Neural progenitor cell (in vitro differentiated cells): ENCODE measurements at regions not wholly inside any gene's neighbourhood (a gene's known extent, or its start where the extent isn't known, plus 50 kb on each side); places are given as distances from the start of the nearest gene placed in this dataset.
A peak's percentile ranks its signal among the peaks of the same experiment; 100 is the strongest.

ENCODE experiments used
- DNase-seq: peaks from one replicate; pipeline ENCODE4 v3.0.0-alpha.2; 2016; ENCODE audit warnings: low spot score
- H2AFZ ChIP-seq: fragments of 200-600 bp; sonication (generic); replicated peaks from 2 replicates; pipeline ENCODE4 v1.6.1; 2016; ENCODE audit warnings: antibody characterized with exemption
- H3F3A ChIP-seq: fragments of 200-600 bp; sonication (generic); 2 replicates; pipeline ENCODE4 v1.6.1; 2016; ENCODE audit warnings: antibody characterized with exemption, low read depth
- H3K27ac ChIP-seq: fragments of 200-600 bp; sonication (generic); 2 replicates; pipeline ENCODE4 v1.5.1; 2016; ENCODE audit warnings: mild to moderate bottlenecking
- H3K27me3 ChIP-seq: fragments of 200-600 bp; sonication (generic); 2 replicates; pipeline ENCODE4 v1.6.1; 2016; ENCODE audit warnings: mild to moderate bottlenecking, moderate library complexity
- H3K36me3 ChIP-seq: fragments of 200-600 bp; sonication (generic); 2 replicates; pipeline ENCODE4 v1.5.1; 2016
- H3K4me1 ChIP-seq: fragments of 200-600 bp; sonication (generic); 2 replicates; pipeline ENCODE4 v1.6.1; 2016; ENCODE audit warnings: mixed run types
- H3K4me2 ChIP-seq: fragments of 200-600 bp; sonication (generic); 2 replicates; pipeline ENCODE4 v1.6.1; 2016
- H3K4me3 ChIP-seq: fragments of 200-600 bp; sonication (generic); 2 replicates; pipeline ENCODE4 v1.5.1; 2016
- H3K79me2 ChIP-seq: fragments of 200-600 bp; sonication (generic); 2 replicates; pipeline ENCODE4 v1.6.1; 2016; ENCODE audit warnings: low read depth
- H3K9ac ChIP-seq: fragments of 200-600 bp; sonication (generic); 2 replicates; pipeline ENCODE4 v1.6.1; 2016
- H3K9me3 ChIP-seq: fragments of 200-600 bp; sonication (generic); 2 replicates; pipeline ENCODE4 v1.5.1; 2016; ENCODE audit warnings: low read depth
- H4K20me1 ChIP-seq: fragments of 200-600 bp; sonication (generic); 2 replicates; pipeline ENCODE4 v1.6.1; 2016; ENCODE audit warnings: low read depth
- H3K27ac Mint-ChIP-seq: 3 replicates; pipeline ENCODE4 v1.8.0; 2021; ENCODE audit warnings: mixed read lengths
- H3K27me3 Mint-ChIP-seq: 2 replicates; pipeline ENCODE4 v1.8.0; 2022; ENCODE audit warnings: low read depth, mild to moderate bottlenecking, inconsistent platforms, moderate library complexity, mixed read lengths; ENCODE audit not compliant: insufficient read depth
- H3K36me3 Mint-ChIP-seq: 3 replicates; pipeline ENCODE4 v1.8.0; 2021; ENCODE audit warnings: mixed read lengths
- H3K4me1 Mint-ChIP-seq: 3 replicates; pipeline ENCODE4 v1.8.0; 2021; ENCODE audit warnings: mixed read lengths
- H3K4me3 Mint-ChIP-seq: 3 replicates; pipeline ENCODE4 v1.8.0; 2021; ENCODE audit warnings: mild to moderate bottlenecking, moderate library complexity, mixed read lengths
- H3K9me3 Mint-ChIP-seq: 3 replicates; pipeline ENCODE4 v1.8.0; 2020; ENCODE audit warnings: mixed read lengths
- EZH2 ChIP-seq: fragments of 200-600 bp; sonication (generic); IDR thresholded peaks from 2 replicates; pipeline ENCODE4 v1.6.1; 2017; ENCODE audit warnings: antibody characterized with exemption, mild to moderate bottlenecking, moderate library complexity
- EZH2phosphoT487 ChIP-seq: fragments of 200-600 bp; sonication (generic); IDR thresholded peaks from 2 replicates; pipeline ENCODE4 v1.6.1; 2017; ENCODE audit warnings: antibody characterized with exemption
- TF ChIP-seq, protein P1 (sequence below): fragments of 200-600 bp; sonication (generic); IDR thresholded peaks from 2 replicates; pipeline ENCODE4 v1.5.1; 2017; ENCODE audit warnings: antibody characterized with exemption, mild to moderate bottlenecking

DNA sequence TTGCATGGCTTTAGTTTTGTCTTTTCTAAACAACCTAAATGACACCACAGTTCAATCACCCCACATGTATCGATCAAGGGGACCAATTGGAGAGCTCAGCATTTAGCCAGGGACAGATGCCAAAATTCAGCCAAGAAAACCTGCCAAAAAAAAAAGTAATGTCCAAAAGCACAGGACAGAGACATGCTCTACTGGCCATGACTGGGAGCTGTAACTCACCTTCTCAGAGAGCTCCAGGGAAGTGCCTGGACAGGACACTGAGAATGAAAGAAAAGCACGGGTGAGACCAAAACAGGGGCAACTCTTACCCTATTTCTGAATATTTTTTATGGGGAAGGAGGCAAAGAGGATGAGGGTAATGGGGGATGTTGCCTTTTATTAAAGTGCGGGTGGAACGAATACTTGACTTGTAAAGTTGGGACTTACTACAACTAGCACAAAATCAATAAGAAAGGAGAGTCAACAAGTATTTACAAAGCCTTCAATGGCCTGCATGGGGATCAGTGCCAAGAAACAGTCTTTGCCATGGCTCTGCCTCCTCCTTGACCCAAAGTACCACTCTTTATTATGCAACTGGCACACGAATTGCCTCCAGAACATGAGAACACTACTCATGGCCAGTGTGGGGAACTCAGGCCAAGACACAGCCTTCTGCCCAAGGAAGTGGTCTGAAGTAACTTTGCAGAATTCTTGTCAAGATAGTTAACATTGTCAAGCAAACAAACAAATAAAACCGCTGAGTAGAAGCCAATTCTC, 72.9 kb upstream of the HK2 start:
- H3K9me3 ChIP-seq: peaks cover 9% of the 10 kb centered on the region
- peaks cover 4% of the 10 kb centered on the region for H3K27me3 Mint-ChIP-seq

DNA sequence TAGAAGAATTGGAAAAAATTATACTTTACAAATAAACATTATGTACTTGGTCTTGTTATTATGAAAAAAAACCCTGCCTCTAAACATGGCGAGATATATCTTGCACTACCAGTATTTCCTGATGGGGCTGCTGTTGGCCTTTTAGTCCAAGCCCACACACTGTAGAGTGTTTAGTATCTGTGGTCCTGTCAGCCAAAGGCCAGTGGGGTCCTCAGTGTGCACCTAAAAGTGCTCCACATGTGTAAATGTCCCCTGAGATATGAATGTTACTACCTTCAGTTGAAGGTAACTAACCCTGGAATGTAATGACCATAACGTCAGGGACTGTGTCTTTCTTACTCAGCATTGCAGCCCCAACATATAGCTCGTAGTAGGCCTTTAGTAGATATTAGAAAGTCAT, 71.1 kb upstream of the HK2 start:
- peaks cover 4% of the 10 kb centered on the region for H3K27me3 Mint-ChIP-seq
- H3K4me1 Mint-ChIP-seq: peaks cover 30% of the 10 kb centered on the region
- H3K27ac Mint-ChIP-seq: no peak overlapping the region
- peaks cover 22% of the 10 kb centered on the region for H3K4me1 ChIP-seq
- H3K4me3 Mint-ChIP-seq: no peak overlapping the region
- H3K9me3 Mint-ChIP-seq: peaks cover 5% of the 10 kb centered on the region
- no peaks in the 10 kb centered on the region for H3K36me3 ChIP-seq
- no peak overlapping the region for H3K4me3 ChIP-seq
- H3K27ac ChIP-seq: no peak overlapping the region
- no peaks in the 10 kb centered on the region for H3K36me3 Mint-ChIP-seq
- H3K27me3 ChIP-seq: no peaks in the 10 kb centered on the region
- peaks cover under 1% of the 10 kb centered on the region for H3K9me3 ChIP-seq
- TF ChIP-seq EZH2: no peak
- TF ChIP-seq, protein P1, sequence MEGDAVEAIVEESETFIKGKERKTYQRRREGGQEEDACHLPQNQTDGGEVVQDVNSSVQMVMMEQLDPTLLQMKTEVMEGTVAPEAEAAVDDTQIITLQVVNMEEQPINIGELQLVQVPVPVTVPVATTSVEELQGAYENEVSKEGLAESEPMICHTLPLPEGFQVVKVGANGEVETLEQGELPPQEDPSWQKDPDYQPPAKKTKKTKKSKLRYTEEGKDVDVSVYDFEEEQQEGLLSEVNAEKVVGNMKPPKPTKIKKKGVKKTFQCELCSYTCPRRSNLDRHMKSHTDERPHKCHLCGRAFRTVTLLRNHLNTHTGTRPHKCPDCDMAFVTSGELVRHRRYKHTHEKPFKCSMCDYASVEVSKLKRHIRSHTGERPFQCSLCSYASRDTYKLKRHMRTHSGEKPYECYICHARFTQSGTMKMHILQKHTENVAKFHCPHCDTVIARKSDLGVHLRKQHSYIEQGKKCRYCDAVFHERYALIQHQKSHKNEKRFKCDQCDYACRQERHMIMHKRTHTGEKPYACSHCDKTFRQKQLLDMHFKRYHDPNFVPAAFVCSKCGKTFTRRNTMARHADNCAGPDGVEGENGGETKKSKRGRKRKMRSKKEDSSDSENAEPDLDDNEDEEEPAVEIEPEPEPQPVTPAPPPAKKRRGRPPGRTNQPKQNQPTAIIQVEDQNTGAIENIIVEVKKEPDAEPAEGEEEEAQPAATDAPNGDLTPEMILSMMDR: peak; percentile 39
- no peak overlapping the region for H3K9ac ChIP-seq
- no peaks in the 10 kb centered on the region for H4K20me1 ChIP-seq
- H3K4me2 ChIP-seq: no peak overlapping the region
- no peak overlapping the region for H2AFZ ChIP-seq
- DNase-seq: no peak
- peaks cover 18% of the 10 kb centered on the region for H3F3A ChIP-seq
- no peaks in the 10 kb centered on the region for H3K79me2 ChIP-seq

More for the DNA sequence above, 72.9 kb upstream of the HK2 start:
- Histone ChIP-seq H2AFZ (no peak overlapping the region), H3K27me3 (no peaks in the 10 kb centered on the region), H3K4me1 (peaks cover 22% of the 10 kb centered on the region), H4K20me1 (no peaks in the 10 kb centered on the region), H3F3A (peaks cover 18% of the 10 kb centered on the region), H3K4me3 (no peak overlapping the region), H3K27ac (no peak overlapping the region), H3K9ac (no peak overlapping the region), H3K79me2 (no peaks in the 10 kb centered on the region), H3K4me2 (no peak overlapping the region), H3K36me3 (no peaks in the 10 kb centered on the region)
- no peak for DNase-seq
- Mint-ChIP-seq H3K4me1 (peaks cover 21% of the 10 kb centered on the region), H3K27ac (no peak overlapping the region), H3K9me3 (peaks cover 11% of the 10 kb centered on the region), H3K4me3 (no peak overlapping the region), H3K36me3 (peaks cover 3% of the 10 kb centered on the region)
- no peak for TF ChIP-seq EZH2
- TF ChIP-seq, protein P1: no peak
- TF ChIP-seq EZH2phosphoT487: no peak

DNA sequence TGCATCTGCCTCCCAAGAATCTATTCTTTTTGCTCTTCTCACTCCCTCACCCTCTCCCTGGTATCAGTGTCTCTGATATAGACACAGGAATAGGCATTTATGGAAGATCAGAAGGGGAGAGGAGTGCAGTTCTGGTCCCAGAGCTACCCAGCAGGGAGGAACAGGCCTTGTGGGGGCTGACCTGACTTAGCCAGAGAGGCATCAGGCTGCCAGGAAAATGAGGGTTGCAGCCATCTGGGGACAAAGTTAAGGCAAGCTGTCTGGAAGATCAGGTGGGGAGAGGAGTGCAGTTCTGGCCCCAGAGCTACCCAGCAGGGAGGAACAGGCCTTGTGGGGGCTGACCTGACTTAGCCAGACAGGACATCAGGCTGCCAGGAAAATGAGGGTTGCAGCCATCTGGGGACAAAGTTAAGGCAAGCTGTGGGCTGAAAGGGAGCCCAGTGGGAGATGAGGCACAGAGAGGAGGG, 69.9 kb upstream of the HK2 start:
- peak overlapping the region; percentile 4 for H2AFZ ChIP-seq
- peak overlapping the region; percentile 33 for H3K27ac ChIP-seq
- no peak overlapping the region for H3K4me3 ChIP-seq
- Mint-ChIP-seq H3K4me1 (peaks cover 34% of the 10 kb centered on the region), H3K9me3 (peaks cover 3% of the 10 kb centered on the region), H3K36me3 (no peaks in the 10 kb centered on the region), H3K27ac (peak overlapping the region; percentile 76), H3K4me3 (no peak overlapping the region), H3K27me3 (peaks cover 4% of the 10 kb centered on the region)
- H3K36me3 ChIP-seq: no peaks in the 10 kb centered on the region
- no peaks in the 10 kb centered on the region for H3K27me3 ChIP-seq
- no peaks in the 10 kb centered on the region for H4K20me1 ChIP-seq
- H3K9ac ChIP-seq: no peak overlapping the region
- peak; percentile 51 for DNase-seq
- H3K4me1 ChIP-seq: peaks cover 22% of the 10 kb centered on the region
- H3K9me3 ChIP-seq: no peaks in the 10 kb centered on the region
- peak overlapping the region; percentile 25 for H3K4me2 ChIP-seq
- H3F3A ChIP-seq: peaks cover 18% of the 10 kb centered on the region
- no peaks in the 10 kb centered on the region for H3K79me2 ChIP-seq
- TF ChIP-seq EZH2: no peak
- no peak for TF ChIP-seq EZH2phosphoT487
- TF ChIP-seq, protein P1: no peak
